A673 (cell line): ENCODE measurements at regions not wholly inside any gene's neighbourhood (a gene's known extent, or its start where the extent isn't known, plus 50 kb on each side); places are given as distances from the start of the nearest gene placed in this dataset.

Experiments used
- CTCF ChIP-seq: fragments of 300-800, 200-600 bp; sonication (generic); conservative IDR thresholded peaks from 2 replicates; pipeline ENCODE4 v1.5.1; 2017; ENCODE audit warnings: low read depth, mild to moderate bottlenecking, antibody characterized with exemption, low read length, moderate library complexity, mixed read lengths
- EZH2 ChIP-seq: fragments of 200-600 bp; sonication (generic); IDR thresholded peaks from 2 replicates; pipeline ENCODE4 v1.6.1; 2017; ENCODE audit warnings: borderline replicate concordance, low read depth, mild to moderate bottlenecking, mixed read lengths, antibody characterized with exemption, low read length; ENCODE audit not compliant: poor library complexity, severe bottlenecking

GRCh38 chr13:42384265-42384664 is 112.3 kb downstream of the AKAP11 start:
- TF ChIP-seq CTCF (no peak), EZH2 (no peak)
